ENCODE measurements at regions not wholly inside any gene's neighbourhood (a gene's known extent, or its start where the extent isn't known, plus 50 kb on each side); places are given as distances from the start of the nearest gene placed in this dataset.
"Not testable (repeated sequence)": the region's sequence is repeated elsewhere in the genome, so short reads cannot be mapped to it uniquely, and the experiment has no call there.

DNA sequence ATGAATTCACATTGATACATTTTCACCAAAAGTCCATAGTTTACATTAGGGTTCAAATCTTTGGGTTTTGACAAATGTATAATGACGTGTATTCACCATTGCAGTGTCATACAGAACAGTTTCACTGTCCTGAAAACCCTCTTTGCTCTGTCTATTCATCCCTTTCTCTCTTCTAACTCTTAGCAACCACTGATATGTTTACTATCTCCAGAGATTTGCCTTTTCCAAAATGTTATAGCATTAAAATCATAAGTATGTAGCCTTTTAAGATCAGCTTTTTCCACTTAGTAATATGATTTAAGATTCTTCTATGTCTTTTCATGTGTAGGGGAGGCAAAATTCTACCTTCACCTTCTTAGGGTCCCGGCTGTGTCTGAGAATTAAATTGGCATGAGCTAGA, 203.8 kb downstream of the TPRG1 start:
- H3K27me3 Mint-ChIP-seq (ENCODE audit: low read depth): no peaks in the 10 kb centered on the region
- no peaks in the 10 kb centered on the region for H3K4me1 Mint-ChIP-seq (ENCODE audit: low read depth)
- DNase-seq: no peak
- H3K36me3 Mint-ChIP-seq (ENCODE audit: insufficient read depth): no peaks in the 10 kb centered on the region
- no peak for ATAC-seq
- peaks cover 12% of the 10 kb centered on the region for H3K9me3 Mint-ChIP-seq
- no peak overlapping the region for H3K4me3 Mint-ChIP-seq

DNA sequence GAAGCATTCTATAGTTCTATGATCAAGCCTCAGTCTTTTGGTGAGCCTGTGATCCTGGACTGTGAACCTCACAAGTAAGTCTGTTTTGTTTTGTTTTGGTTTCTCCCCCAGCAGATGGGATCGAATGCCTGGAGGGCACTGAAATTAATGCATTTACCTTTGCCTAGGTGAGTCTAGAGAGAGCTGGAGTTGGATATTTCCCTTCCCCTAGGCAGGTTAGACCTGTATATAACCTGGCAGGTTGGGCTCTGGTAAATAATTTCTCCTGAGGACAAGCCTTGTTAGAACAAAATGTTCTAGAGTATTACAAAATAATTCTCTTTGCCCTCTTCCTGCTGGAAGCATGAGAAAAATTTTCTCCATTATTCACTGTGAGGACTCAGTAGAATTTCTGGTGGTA, 211.9 kb downstream of the TPRG1 start:
- DNase-seq: no peak
- Mint-ChIP-seq H3K27me3 (ENCODE audit: low read depth) (no peaks in the 10 kb centered on the region), H3K4me3 (no peak overlapping the region), H3K9me3 (peaks cover 8% of the 10 kb centered on the region), H3K36me3 (ENCODE audit: insufficient read depth) (no peaks in the 10 kb centered on the region), H3K4me1 (ENCODE audit: low read depth) (no peaks in the 10 kb centered on the region)
- ATAC-seq: no peak

DNA sequence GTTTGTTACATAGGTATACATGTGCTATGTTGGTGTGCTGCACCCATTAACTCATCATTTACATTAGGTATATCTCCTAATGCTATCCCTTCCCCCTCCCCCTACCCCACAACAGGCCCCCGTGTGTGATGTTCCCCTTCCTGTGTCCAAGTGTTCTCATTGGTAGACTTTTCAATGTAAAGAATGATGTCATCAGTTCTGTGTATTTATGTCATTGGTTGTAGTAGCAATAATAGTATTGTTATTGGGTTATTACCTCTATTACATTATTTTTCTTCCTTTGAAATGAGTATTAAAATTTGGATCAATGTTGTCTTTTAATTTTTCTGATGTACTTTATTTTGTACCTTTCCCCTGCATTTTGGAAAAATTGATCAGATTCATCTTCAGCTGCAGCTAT, 214.1 kb downstream of the TPRG1 start:
- H3K27me3 Mint-ChIP-seq (ENCODE audit: low read depth); H3K9me3 Mint-ChIP-seq; H3K4me3 Mint-ChIP-seq; H3K36me3 Mint-ChIP-seq (ENCODE audit: insufficient read depth); ATAC-seq; DNase-seq; H3K4me1 Mint-ChIP-seq (ENCODE audit: low read depth): not testable (repeated sequence)

DNA sequence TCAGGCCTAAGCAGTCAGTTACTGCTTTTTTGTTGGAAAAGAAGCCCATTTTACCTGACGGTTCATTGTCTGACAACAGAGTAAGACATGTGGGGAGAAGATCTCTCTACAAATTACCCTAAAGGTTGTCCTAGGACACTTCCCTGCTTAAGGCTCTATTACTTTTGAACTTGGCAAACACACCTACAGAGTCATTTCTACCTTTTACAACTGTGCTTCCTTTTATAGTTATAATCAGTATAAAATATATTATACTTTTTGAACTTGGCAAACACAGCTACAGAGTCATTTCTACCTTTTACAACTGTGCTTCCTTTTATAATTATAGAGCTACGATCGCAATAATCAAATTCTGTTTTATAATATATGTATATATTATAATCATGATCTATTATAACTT, 215.0 kb downstream of the TPRG1 start:
- H3K27me3 Mint-ChIP-seq (ENCODE audit: low read depth): no peaks in the 10 kb centered on the region
- no peaks in the 10 kb centered on the region for H3K36me3 Mint-ChIP-seq (ENCODE audit: insufficient read depth)
- no peak overlapping the region for H3K4me3 Mint-ChIP-seq
- DNase-seq (no peak), ATAC-seq (no peak)
- H3K9me3 Mint-ChIP-seq: peaks cover 8% of the 10 kb centered on the region
- H3K4me1 Mint-ChIP-seq (ENCODE audit: low read depth): peaks cover 1% of the 10 kb centered on the region

DNA sequence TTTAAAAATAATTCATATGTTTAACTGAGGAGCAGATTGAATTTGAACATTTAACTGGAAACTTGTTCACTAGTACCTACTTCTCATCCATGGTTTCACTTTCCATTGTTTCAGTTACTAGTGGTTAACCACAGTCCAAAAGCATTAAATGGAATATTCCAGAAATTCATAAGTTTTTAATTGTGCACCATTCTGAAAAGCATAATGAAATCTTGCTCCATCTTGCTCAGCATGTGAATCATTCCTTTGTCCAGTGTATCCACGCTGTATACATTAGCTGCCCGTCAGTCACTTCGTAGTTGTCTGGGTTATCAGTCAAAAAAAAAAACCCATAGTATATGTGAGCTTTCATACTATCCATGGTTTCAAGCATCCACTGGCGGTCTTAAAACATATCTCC, 217.6 kb downstream of the TPRG1 start:
- H3K4me3 Mint-ChIP-seq: no peak overlapping the region
- H3K4me1 Mint-ChIP-seq (ENCODE audit: low read depth): peaks cover 6% of the 10 kb centered on the region
- H3K27me3 Mint-ChIP-seq (ENCODE audit: low read depth): no peaks in the 10 kb centered on the region
- DNase-seq (no peak), ATAC-seq (no peak)
- no peaks in the 10 kb centered on the region for H3K36me3 Mint-ChIP-seq (ENCODE audit: insufficient read depth)
- no peaks in the 10 kb centered on the region for H3K9me3 Mint-ChIP-seq

- Mint-ChIP-seq H3K27me3 (ENCODE audit: low read depth) (no peaks in the 10 kb centered on the region), H3K4me1 (ENCODE audit: low read depth) (peaks cover 19% of the 10 kb centered on the region), H3K9me3 (peaks cover 3% of the 10 kb centered on the region), H3K4me3 (no peak overlapping the region), H3K36me3 (ENCODE audit: insufficient read depth) (no peaks in the 10 kb centered on the region)
- DNase-seq (no peak), ATAC-seq (no peak)
These were observed 221.8 kb downstream of the TPRG1 start for GRCh38 chr3:189393598-189393997.

- DNase-seq (no peak), ATAC-seq (peak in 1 of 2 donors; percentile 54)
- H3K36me3 Mint-ChIP-seq (ENCODE audit: insufficient read depth): no peaks in the 10 kb centered on the region
- no peak overlapping the region for H3K4me3 Mint-ChIP-seq
- no peaks in the 10 kb centered on the region for H3K27me3 Mint-ChIP-seq (ENCODE audit: low read depth)
- H3K9me3 Mint-ChIP-seq: peaks cover 3% of the 10 kb centered on the region
- H3K4me1 Mint-ChIP-seq (ENCODE audit: low read depth): peaks cover 18% of the 10 kb centered on the region
These were observed 222.9 kb downstream of the TPRG1 start for GRCh38 chr3:189394599-189395121.

DNA sequence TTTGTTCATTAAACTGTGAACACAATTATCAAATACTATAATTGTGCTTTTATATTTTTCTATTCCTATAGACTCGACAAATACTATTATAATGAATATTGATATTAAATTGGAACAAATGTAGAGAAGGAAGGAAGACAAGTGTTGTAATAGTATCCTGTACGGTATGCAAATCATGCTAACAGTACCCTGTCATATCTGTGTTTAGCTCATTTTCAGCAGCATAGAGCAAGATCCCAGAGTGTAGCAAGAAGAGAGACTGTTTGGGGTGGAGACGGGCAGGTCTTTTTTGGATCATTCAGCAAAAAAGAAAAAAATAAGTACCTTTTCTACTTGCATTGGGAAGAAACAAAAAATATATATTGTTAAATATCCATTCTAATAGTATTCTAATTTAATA, 224.1 kb downstream of the TPRG1 start:
- ATAC-seq (no peak), DNase-seq (no peak)
- H3K9me3 Mint-ChIP-seq: peaks cover 3% of the 10 kb centered on the region
- no peaks in the 10 kb centered on the region for H3K36me3 Mint-ChIP-seq (ENCODE audit: insufficient read depth)
- H3K4me1 Mint-ChIP-seq (ENCODE audit: low read depth): peaks cover 18% of the 10 kb centered on the region
- H3K4me3 Mint-ChIP-seq: no peak overlapping the region
- no peaks in the 10 kb centered on the region for H3K27me3 Mint-ChIP-seq (ENCODE audit: low read depth)

GRCh38 chr3:189398656-189399055, 226.9 kb downstream of the TPRG1 start:
- Mint-ChIP-seq H3K27me3 (ENCODE audit: low read depth) (no peaks in the 10 kb centered on the region), H3K4me1 (ENCODE audit: low read depth) (peaks cover 17% of the 10 kb centered on the region), H3K9me3 (peaks cover 3% of the 10 kb centered on the region), H3K36me3 (ENCODE audit: insufficient read depth) (no peaks in the 10 kb centered on the region), H3K4me3 (no peak overlapping the region)
- DNase-seq (no peak), ATAC-seq (no peak)

- Mint-ChIP-seq H3K27me3 (ENCODE audit: low read depth) (no peaks in the 10 kb centered on the region), H3K9me3 (peaks cover 3% of the 10 kb centered on the region), H3K36me3 (ENCODE audit: insufficient read depth) (no peaks in the 10 kb centered on the region), H3K4me3 (no peak overlapping the region), H3K4me1 (ENCODE audit: low read depth) (peaks cover 2% of the 10 kb centered on the region)
- ATAC-seq (no peak), DNase-seq (no peak)
These were observed 229.4 kb downstream of the TPRG1 start for GRCh38 chr3:189401196-189401595.

DNA sequence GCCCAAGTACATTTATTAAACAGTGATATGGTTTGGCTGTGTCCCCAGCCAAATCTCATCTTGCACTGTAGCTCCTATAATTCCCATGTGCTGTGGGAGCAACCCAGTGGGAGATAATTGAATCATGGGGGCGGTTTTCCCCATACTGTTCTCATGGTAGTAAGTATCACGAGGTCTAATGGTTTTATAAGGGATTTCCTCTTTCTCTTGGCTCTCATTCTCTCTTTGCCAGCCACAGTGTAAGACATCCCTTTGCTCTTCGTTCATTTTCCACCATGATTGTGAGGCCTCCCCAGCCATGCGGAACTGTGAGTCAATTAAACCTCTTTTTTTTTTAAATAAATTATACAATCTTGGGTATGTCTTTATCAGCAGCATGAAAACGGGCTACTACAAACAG, 228.0 kb upstream of the TP63 start:
- DNase-seq (no peak), ATAC-seq (no peak)
- H3K36me3 Mint-ChIP-seq (ENCODE audit: insufficient read depth): no peaks in the 10 kb centered on the region
- no peaks in the 10 kb centered on the region for H3K9me3 Mint-ChIP-seq
- H3K27me3 Mint-ChIP-seq (ENCODE audit: low read depth): no peaks in the 10 kb centered on the region
- peaks cover 2% of the 10 kb centered on the region for H3K4me1 Mint-ChIP-seq (ENCODE audit: low read depth)
- H3K4me3 Mint-ChIP-seq: no peak overlapping the region

GRCh38 chr3:189404024-189404423, 227.2 kb upstream of the TP63 start:
- H3K9me3 Mint-ChIP-seq: no peaks in the 10 kb centered on the region
- no peaks in the 10 kb centered on the region for H3K36me3 Mint-ChIP-seq (ENCODE audit: insufficient read depth)
- no peaks in the 10 kb centered on the region for H3K27me3 Mint-ChIP-seq (ENCODE audit: low read depth)
- no peak for ATAC-seq
- no peak for DNase-seq
- H3K4me1 Mint-ChIP-seq (ENCODE audit: low read depth): peaks cover 2% of the 10 kb centered on the region
- H3K4me3 Mint-ChIP-seq: no peak overlapping the region

GRCh38 chr3:189404797-189405484, 226.2 kb upstream of the TP63 start:
- DNase-seq (no peak), ATAC-seq (no peak)
- peaks cover 2% of the 10 kb centered on the region for H3K4me1 Mint-ChIP-seq (ENCODE audit: low read depth)
- no peaks in the 10 kb centered on the region for H3K36me3 Mint-ChIP-seq (ENCODE audit: insufficient read depth)
- no peaks in the 10 kb centered on the region for H3K9me3 Mint-ChIP-seq
- no peaks in the 10 kb centered on the region for H3K27me3 Mint-ChIP-seq (ENCODE audit: low read depth)
- no peak overlapping the region for H3K4me3 Mint-ChIP-seq

DNA sequence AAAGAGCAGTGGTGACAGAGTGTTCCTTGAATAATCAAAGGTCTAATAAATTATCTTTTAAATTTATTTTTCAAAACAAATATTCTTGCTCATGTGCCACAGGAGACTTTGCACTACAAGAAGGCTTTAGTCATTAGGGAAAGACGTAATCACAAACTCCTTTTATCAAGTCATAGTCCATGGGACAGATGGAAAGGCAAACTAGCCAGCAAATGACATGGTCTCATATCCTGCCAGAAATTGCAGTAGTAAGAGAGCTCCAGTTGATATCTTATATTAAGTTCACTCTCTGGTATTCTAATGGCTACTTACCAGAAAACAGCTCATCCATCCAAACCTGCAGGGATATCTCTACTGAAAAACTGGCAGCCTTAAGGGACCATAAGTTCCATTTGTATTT, 225.0 kb upstream of the TP63 start:
- no peak overlapping the region for H3K4me3 Mint-ChIP-seq
- H3K4me1 Mint-ChIP-seq (ENCODE audit: low read depth): peaks cover 2% of the 10 kb centered on the region
- DNase-seq (no peak), ATAC-seq (no peak)
- no peaks in the 10 kb centered on the region for H3K9me3 Mint-ChIP-seq
- no peaks in the 10 kb centered on the region for H3K36me3 Mint-ChIP-seq (ENCODE audit: insufficient read depth)
- no peaks in the 10 kb centered on the region for H3K27me3 Mint-ChIP-seq (ENCODE audit: low read depth)

GRCh38 chr3:189410522-189410921, 220.7 kb upstream of the TP63 start:
- no peaks in the 10 kb centered on the region for H3K9me3 Mint-ChIP-seq
- H3K27me3 Mint-ChIP-seq (ENCODE audit: low read depth): no peaks in the 10 kb centered on the region
- ATAC-seq (no peak), DNase-seq (no peak)
- H3K4me3 Mint-ChIP-seq: no peak overlapping the region
- no peaks in the 10 kb centered on the region for H3K36me3 Mint-ChIP-seq (ENCODE audit: insufficient read depth)
- H3K4me1 Mint-ChIP-seq (ENCODE audit: low read depth): no peaks in the 10 kb centered on the region

All from activated T-cell treated with anti-CD3 and anti-CD28 coated beads, Interleukin-2, amount 50 U/mL, for 4 hours (primary cell).